Body of pancreas (tissue), 4 donors: ENCODE measurements at regions not wholly inside any gene's neighbourhood (a gene's known extent, or its start where the extent isn't known, plus 50 kb on each side); places are given as distances from the start of the nearest gene placed in this dataset.
A peak's percentile ranks its signal among the peaks of the same experiment; 100 is the strongest.

Experiments used
- ATAC-seq: fragments of 150-250 bp; one replicate; pipeline ENCODE4 v1.9.1; 2016
- DNase-seq, 4 donors: peaks; one replicate each; pipeline ENCODE4 v3.0.0-alpha.2; 2019
- H3K27ac ChIP-seq, 4 donors: fragments of 200-600 bp; sonication (generic); 1 replicate in 3 of 4; 2 replicates in 1 of 4; pipeline versions ENCODE4 v1.5.1 to v1.6.1; 2016 to 2019; ENCODE audit warnings: mild to moderate bottlenecking in 1 of 4, mixed read lengths in 1 of 4, moderate library complexity in 1 of 4
- H3K27me3 ChIP-seq, 2 donors: fragments of 200-600 bp; sonication (generic); one replicate each; pipeline ENCODE4 v1.6.0; 2016; ENCODE audit warnings: mild to moderate bottlenecking in 1 of 2
- H3K36me3 ChIP-seq, 2 donors: fragments of 200-600 bp; sonication (generic); replicated peaks in 1 of 2; 2 replicates each; pipeline ENCODE4 v1.5.1; 2016; ENCODE audit warnings: low read depth in 2 of 2; ENCODE audit not compliant: insufficient read depth in 1 of 2
- H3K4me1 ChIP-seq: fragments of 200-600 bp; sonication (generic); one replicate; pipeline ENCODE4 v1.6.0; 2016
- H3K4me3 ChIP-seq, 2 donors: fragments of 200-600 bp; sonication (generic); 1 replicate in 1 of 2; 2 replicates in 1 of 2; pipeline ENCODE4 v1.5.1; 2016 to 2019
- H3K9me3 ChIP-seq, 3 donors: fragments of 200-600 bp; sonication (generic); 1 replicate in 2 of 3; 2 replicates in 1 of 3; pipeline ENCODE4 v1.5.1; 2016
- POLR2A ChIP-seq, 3 donors: fragments of 450-650 bp; IDR thresholded peaks; one replicate each; pipeline ENCODE4 v1.6.1; 2016; ENCODE audit warnings: antibody characterized with exemption in 3 of 3, mild to moderate bottlenecking in 2 of 3
- WGBS, 2 donors: methylation state at CpG; one replicate each; pipeline ENCODE4 v1.1.5; 2017; 5-methylcytosine and 5-hydroxymethylcytosine counted together
- intact Hi-C: fragments of 100-400 bp; cut with DNase I; formaldehyde crosslinking; loops from one replicate; pipeline ENCODE4 v1.15.1; 2023
- TF ChIP-seq, protein P1 (sequence below), 7 experiments: fragments of 450-650 bp in 4 of 7; fragments of 200-600 bp in 3 of 7; sonication (generic) in 3 of 7; IDR thresholded peaks; one replicate each; pipeline ENCODE4 v1.5.1; 2016 to 2019; ENCODE audit warnings: antibody characterized with exemption in 7 of 7

DNA sequence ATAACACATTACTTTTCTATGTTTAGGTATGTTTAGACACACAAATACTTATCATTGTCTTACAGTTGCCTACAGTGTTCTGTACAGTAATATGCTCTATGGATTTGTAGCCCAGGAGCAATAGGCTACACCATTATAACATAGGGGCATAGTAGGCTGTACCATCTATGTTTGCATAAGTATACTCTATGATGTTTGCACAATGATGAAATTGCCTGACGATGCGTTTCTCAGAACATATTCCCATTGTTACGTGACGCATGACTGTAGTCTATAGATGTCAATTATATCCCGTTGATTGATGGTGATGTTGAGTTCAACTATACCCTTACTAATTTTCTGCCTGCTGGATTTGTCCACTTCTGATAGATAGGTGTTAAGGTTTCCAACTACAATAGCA is 139.4 kb upstream of the PFN2 start:
- H3K9me3 ChIP-seq, result no peaks in the 10 kb centered on the region
- no peaks in the 10 kb centered on the region for H3K36me3 ChIP-seq
- no peak overlapping the region for H3K27ac ChIP-seq
- no peak overlapping the region for H3K4me3 ChIP-seq
- no peak for TF ChIP-seq POLR2A (IDR thresholded peaks at IDR 0.05)
- TF ChIP-seq, protein P1, sequence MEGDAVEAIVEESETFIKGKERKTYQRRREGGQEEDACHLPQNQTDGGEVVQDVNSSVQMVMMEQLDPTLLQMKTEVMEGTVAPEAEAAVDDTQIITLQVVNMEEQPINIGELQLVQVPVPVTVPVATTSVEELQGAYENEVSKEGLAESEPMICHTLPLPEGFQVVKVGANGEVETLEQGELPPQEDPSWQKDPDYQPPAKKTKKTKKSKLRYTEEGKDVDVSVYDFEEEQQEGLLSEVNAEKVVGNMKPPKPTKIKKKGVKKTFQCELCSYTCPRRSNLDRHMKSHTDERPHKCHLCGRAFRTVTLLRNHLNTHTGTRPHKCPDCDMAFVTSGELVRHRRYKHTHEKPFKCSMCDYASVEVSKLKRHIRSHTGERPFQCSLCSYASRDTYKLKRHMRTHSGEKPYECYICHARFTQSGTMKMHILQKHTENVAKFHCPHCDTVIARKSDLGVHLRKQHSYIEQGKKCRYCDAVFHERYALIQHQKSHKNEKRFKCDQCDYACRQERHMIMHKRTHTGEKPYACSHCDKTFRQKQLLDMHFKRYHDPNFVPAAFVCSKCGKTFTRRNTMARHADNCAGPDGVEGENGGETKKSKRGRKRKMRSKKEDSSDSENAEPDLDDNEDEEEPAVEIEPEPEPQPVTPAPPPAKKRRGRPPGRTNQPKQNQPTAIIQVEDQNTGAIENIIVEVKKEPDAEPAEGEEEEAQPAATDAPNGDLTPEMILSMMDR (IDR thresholded peaks at IDR 0.05), result no peak
- no peaks in the 10 kb centered on the region for H3K4me1 ChIP-seq
- no peak for ATAC-seq
- WGBS, 2 donors, result 68 to 83% methylated on average over 5 of the region's 5 CpGs
- intact Hi-C loops, result no loop called here
- DNase-seq, result no peak
- no peaks in the 10 kb centered on the region for H3K27me3 ChIP-seq

DNA sequence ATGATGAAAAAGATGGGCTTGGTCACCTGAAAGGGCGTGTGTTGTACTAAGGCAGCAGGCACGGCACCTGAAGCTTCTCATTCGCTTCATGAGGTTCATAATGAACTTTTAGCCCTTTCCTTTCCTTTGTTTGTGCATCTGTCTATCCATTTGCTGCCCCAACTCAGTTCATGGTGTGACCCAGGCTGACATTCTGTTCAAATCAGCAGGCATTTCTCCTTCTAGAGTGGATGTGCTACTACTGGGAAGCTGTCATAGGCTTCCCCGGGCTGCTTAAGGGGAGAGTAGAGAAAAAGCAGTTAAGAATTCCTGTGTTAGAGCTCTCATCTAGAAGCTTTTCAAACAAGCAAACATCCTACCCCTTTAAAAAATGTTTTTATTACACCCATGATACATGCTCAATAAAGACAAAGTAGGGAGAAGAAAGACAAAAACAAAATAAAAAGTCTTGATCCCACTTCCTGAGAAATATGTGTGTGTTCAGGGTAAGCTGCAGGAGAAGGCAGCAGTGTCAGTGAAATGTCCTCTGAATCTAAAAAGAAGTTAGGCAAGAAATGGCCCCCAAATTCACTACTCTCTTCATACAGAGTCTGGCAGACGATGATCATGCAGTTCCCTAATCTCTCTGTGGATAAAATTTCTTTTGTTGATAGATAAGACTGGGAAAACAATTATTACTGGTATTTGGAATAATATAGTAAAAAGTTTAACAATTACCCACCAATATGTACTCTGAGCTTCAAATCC is 136.9 kb upstream of the PFN2 start:
- WGBS, 2 donors, result 71% methylated on average over 5 of the region's 5 CpGs
- no peak overlapping the region for H3K27ac ChIP-seq
- no peaks in the 10 kb centered on the region for H3K36me3 ChIP-seq

DNA sequence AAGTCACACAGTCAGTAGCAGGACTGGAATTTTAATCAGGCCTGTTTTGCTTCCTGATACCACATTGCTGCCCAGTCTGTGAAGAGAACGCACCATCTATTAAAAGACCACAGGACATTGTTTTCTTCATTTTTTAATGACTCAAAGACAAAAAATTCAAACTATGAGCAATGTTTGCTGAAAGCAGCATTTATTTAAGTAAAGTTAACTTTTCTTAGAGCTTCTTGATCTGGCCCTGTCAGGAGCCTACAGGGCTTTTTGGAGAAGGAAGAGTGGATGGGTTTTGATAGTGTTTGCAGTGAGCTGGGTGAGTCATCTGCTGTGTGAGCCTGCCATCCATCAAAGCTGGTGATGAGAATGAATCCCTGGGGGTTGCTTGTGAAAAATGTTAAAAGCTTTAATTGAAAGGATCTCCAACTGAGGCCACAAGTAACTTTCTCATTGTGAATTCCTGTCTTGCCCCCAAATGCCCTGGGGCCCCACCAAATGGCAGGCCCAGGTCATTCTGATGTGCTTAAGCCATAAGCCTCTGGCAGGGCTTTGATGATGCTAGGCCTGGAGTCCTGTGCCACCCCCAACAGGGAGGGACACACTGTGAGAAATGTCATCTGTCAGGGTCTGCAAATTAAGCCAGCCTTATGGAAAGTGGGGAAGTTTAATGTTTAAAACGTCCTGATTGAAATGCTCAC is 136.2 kb upstream of the PFN2 start:
- TF ChIP-seq, protein P1 (IDR thresholded peaks at IDR 0.05), result no peak
- TF ChIP-seq POLR2A (IDR thresholded peaks at IDR 0.05), result no peak
- H3K27me3 ChIP-seq, result no peaks in the 10 kb centered on the region
- 52 to 65% methylated on average over 2 of the region's 2 CpGs for WGBS, 2 donors
- peak; percentile 30 for ATAC-seq
- H3K4me1 ChIP-seq, result no peaks in the 10 kb centered on the region
- no peak for DNase-seq
- H3K4me3 ChIP-seq, result no peak overlapping the region
- intact Hi-C loops, result no loop called here
- H3K9me3 ChIP-seq, result no peaks in the 10 kb centered on the region
- H3K36me3 ChIP-seq, result no peaks in the 10 kb centered on the region
- H3K27ac ChIP-seq, result no peak overlapping the region

More for the DNA sequence above, 136.9 kb upstream of the PFN2 start:
- H3K4me1 ChIP-seq, result no peaks in the 10 kb centered on the region
- intact Hi-C loops, result no loop called here
- TF ChIP-seq, protein P1 (IDR thresholded peaks at IDR 0.05), result no peak
- TF ChIP-seq POLR2A (IDR thresholded peaks at IDR 0.05), result no peak
- no peaks in the 10 kb centered on the region for H3K9me3 ChIP-seq
- ATAC-seq (no peak), DNase-seq (no peak)
- no peak overlapping the region for H3K4me3 ChIP-seq
- H3K27me3 ChIP-seq, result no peaks in the 10 kb centered on the region

DNA sequence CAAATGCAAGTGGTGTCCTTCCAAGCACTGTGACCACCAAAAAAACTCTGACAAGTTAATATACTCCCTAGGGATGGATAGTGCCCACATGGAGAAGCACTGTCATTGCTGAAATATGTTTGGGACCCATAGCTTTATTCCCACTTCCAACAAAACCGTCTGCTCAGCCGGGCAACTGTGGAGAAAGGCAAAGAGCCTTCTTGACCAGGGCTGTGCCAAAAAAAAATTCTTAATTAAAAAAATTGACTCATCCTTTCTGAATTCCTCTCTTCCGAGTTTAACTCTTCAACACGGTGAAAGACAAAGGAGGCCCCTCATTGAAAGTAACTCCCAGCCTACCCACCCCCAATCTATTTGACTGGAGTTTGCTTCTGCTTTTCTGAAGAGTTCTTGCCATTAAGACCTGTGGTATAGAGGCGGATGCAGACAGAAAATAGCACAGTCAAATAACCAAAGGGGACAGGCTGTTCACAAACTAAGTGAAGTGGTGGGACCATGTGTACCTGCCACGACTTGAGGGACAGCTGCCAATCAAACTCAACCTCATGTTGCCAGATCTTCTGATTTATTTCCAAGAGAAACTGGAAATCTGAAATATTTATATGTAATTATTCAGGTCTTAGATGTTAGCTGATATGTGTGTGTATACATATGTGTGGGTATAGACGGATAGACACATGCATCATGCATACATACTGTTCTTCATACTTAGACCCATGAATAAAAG is 135.4 kb upstream of the PFN2 start:
- H3K9me3 ChIP-seq, result no peaks in the 10 kb centered on the region
- H3K27me3 ChIP-seq, result no peaks in the 10 kb centered on the region
- no peaks in the 10 kb centered on the region for H3K36me3 ChIP-seq
- H3K4me1 ChIP-seq, result no peaks in the 10 kb centered on the region
- no peak overlapping the region for H3K27ac ChIP-seq
- intact Hi-C loops, result no loop called here
- DNase-seq (no peak), ATAC-seq (no peak)
- no peak for TF ChIP-seq POLR2A (IDR thresholded peaks at IDR 0.05)
- TF ChIP-seq, protein P1 (IDR thresholded peaks at IDR 0.05), result no peak
- WGBS, 2 donors, result 77 to 80% methylated on average over 7 of the region's 7 CpGs
- H3K4me3 ChIP-seq, result no peak overlapping the region
